Ecto neural progenitor cell (in vitro differentiated cells): ENCODE measurements at regions not wholly inside any gene's neighbourhood (a gene's known extent, or its start where the extent isn't known, plus 50 kb on each side); places are given as distances from the start of the nearest gene placed in this dataset.

ENCODE experiments used
- DNase-seq: peaks from one replicate; pipeline ENCODE4 v3.0.0-alpha.2; 2018; ENCODE audit warnings: low spot score

- no peak for DNase-seq
Measured at GRCh38 chr22:26732284-26732683, 74.9 kb downstream of the MIAT start.

- no peak for DNase-seq
Measured at GRCh38 chr22:26734339-26735018, 77.1 kb downstream of the MIAT start.

DNA sequence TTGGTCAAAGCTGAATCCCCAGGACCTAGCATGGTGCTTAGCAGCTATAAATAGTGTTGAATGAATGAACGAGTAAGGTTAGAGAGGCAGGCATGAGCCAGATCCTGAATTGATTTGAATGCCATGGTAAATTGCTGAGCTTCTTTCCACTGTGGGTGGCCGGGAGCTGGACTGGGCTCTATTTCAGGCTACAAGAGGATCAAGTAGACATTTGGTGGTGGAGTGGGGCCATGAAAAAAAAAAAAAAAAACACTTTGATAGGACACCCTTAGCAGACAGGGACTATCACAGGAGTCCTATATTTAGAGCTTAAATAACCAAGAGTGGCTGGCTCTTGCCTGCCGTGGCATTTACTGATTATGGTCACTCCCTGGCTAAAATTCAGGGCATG is 77.6 kb downstream of the MIAT start:
- no peak for DNase-seq

GRCh38 chr22:26737262-26737661 is 79.9 kb downstream of the MIAT start:
- no peak for DNase-seq

DNA sequence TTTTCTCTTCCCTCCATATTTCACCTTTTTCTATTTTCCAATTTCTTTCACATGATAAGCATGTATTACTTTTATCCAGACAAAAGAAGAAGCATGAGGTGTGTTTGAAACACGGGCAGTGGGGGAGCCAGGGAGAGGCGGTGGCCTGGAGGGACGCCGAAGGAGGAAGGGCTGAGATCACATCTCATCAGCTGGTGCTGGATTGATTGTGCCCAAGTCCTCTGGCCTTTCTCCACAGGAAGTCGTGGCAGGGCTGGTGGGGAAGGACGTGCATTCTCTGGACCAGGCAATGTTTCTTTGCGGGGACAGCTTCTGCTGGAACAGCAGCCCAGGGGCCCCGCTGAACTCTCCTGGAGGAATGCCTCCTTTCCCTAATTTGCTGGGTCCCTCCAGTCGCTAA is 82.9 kb downstream of the MIAT start:
- no peak for DNase-seq

GRCh38 chr22:26743149-26743548 is 85.8 kb downstream of the MIAT start:
- DNase-seq = no peak

GRCh38 chr22:26744892-26745808 is 87.8 kb downstream of the MIAT start:
- no peak for DNase-seq

DNA sequence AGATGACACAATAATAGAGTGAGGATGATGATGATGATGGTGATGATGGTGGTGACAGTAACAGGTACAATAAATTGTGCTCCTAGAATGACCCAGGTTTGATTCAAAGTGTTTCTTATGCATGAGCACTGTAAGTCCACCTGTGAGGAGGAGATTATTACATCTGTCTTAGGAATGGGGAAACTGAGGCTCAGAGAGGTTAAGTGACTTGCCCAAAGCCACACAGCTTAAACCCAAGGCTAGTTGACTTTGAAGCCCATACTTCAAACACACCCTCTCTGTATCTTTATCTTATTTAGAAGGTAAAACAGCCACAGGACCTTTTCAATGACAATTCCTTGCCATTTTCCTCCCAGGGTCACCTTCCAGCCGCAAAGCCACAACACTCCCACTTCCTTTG is 88.9 kb downstream of the MIAT start:
- no peak for DNase-seq

DNA sequence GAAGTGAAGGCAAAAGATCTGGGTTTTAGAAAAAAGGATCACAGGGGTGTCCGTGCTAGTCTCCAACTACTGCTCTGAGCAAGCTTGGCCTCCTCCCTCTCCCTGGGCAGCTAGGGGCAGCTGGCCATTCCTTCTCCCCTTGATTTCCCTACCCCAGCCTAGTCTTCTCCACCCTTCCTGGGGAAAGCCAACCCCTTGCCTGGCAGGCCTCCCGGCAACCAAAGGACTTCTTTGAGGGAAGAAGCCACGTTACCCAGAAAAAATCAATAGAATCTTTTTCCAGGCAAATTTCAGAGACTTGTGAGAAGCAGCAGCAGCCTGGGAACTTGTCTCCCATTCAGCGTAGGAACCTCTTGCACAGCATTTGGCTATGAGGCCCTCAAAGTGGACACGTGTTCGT is 91.5 kb downstream of the MIAT start:
- DNase-seq = no peak

- DNase-seq = peak; percentile 89
Measured at GRCh38 chr22:26751217-26751616, 93.8 kb downstream of the MIAT start.

GRCh38 chr22:26753125-26753862 is 95.9 kb downstream of the MIAT start:
- no peak for DNase-seq

DNA sequence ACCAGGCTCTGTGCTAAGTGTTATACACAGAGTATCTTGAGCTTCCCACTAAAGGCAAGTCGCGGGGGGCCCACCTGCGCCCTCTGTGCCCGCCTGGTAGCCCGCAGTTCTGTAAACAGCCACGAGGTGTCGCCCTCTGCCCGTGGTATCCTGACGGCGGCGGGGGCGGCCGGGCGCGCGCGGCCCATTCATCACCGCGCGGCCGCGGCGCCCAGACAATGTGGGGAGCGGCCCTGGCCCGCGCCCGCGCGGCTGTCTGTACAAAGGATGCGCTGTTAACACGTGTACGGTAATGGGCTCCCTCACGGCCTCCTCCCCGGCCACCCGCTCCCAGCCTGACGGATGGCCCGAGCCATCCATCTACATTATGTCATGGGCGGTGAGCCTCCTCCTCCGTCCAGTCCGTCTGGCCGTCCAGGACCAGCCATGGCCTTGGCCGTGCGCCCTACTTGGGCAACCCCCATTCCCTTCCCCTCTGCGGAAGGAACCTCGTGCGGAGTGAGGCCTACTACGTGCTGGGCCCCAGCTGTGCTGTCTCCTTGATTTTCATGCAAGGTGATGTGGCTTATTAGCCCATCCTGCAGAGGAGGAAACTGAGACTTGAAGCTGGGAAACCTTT is 99.4 kb downstream of the MIAT start:
- peak; percentile 82 for DNase-seq

GRCh38 chr22:26757496-26757895 is 100.1 kb downstream of the MIAT start:
- no peak for DNase-seq

GRCh38 chr22:26762503-26763472 is 105.4 kb downstream of the MIAT start:
- no peak for DNase-seq

DNA sequence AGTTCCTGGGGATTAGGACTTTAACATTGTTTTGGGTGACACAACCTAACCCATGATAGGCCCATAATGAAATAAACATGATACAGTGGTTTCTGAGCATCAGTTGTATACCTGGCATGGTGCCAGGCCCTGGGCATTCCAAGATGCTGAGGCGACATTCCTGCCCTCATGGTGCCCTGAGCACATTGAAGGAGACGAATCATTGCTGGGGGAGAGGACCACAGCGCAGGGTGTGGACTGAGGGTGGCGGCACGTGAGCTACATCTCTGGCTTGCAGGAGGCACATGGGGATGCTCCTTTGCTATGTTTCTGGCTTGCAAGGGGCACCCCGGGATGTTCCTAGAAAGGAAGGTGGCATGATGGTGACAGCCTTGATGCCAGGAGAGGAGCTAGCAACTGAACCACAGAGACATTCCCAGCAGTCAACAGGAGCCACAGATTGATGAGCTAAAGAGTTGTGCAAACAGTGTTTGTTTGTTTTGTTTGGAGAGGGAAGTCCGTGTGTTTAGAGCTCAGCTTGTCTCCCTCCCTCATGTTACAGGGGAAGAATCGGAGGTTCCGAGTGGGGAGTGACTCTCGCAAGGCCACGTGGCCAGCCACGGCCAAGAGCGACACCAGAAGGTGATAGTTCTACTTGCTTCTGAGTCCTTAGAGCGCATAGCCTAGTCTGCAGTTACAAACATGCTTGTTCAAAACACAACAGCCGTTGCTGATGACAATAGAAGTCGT is 106.4 kb downstream of the MIAT start:
- no peak for DNase-seq

DNA sequence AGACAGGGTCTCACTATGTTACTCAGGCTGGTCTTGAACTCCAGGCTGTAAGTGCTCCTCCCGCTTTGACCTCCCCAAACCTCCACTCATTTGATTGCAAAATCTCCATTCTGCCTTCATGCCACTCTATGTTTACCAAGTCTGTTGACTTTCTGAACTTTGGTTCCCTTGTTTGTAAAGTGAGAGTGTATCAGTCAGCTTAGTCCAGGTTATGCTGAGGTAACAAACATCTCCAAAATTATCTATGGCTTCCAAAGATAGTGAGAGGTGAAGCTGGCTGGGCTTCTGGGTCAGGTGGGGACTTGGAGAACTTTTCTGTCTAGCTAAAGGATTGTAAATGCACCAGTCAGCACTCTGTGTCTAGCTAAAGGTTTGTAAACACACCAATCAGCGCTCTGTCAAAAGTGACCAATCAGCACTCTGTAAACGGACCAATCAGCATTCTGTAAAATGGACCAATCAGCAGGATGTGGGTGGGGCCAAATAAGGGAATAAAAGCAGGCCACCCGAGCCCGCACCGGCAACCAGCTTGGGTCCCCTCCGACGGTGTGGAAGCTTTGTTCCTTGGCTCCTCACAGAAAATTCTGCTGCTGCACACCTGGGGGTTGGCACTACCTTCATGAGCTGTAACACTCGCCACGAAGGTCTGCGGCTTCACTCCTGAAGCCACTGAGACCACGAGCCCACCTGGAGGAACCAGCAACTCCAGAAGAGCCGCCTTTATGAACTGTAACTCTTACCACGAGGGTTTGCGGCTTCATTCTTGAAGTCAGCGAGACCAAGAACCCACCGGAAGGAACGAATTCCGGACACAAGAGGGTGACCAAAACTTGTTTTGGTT is 109.3 kb downstream of the MIAT start:
- DNase-seq = no peak

DNA sequence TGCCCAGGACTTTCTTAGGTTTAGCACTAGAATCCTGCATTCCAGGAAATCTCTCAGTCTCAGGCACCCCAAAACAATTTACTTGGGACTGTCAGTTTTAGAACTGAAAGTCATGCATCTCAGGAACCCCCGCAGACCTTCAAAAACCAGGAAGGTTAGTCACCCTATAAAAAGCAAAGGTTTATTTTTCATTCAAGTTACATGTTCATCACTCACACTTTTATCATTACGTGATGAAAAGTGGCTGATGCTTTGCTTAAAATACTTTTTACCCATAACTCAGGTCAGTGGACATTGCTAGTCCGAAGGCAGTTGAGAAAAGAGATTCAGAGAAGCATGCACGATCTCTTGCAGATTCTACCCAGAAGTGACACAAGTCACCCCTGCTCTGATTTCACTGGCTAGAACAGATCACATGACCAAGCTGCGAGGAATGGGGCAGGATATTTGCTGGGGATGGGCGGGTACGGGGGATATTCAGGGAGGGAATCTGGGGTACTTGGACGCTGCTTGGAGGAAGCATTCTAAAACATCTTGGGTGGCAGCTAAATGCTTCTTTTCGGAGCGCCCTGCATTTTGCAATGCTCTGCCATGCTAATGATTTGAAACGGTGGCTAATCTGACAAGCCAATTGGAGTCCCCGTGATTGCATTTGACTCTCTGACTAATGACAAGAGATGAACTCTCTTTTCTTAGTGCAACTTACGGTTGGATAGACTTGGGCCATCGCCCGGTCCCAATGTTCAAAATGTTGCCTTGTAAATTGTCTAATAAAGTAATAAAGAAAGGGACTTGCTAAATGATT is 110.2 kb downstream of the MIAT start:
- DNase-seq = no peak

GRCh38 chr22:26768156-26768515 is 110.7 kb downstream of the MIAT start:
- DNase-seq = no peak

DNA sequence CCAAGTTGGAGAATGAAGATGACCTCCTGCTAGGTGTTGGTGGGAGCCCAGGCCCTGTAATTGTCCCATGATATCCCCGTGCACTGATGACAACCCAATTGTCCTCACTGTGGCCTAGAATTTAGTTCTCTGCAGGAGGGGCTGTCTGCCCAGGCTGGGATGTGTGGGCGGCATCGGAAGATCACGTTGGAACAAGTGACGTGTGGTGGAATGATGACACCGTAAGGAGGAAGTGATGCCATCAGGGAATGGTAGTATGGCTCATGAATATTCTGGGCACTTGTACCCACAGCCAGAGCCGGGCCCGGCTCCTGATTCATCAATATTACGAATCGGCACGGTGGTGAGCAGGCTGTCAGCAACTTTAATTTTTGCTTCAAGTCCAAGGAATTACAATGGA is 111.6 kb downstream of the MIAT start:
- DNase-seq = no peak
